NOMO-1 treated with dmso at 0.1 percent for 144 hours (cell line): ENCODE measurements at regions not wholly inside any gene's neighbourhood (a gene's known extent, or its start where the extent isn't known, plus 50 kb on each side); places are given as distances from the start of the nearest gene placed in this dataset.
"Not testable (repeated sequence)": the region's sequence is repeated elsewhere in the genome, so short reads cannot be mapped to it uniquely, and the experiment has no call there.

Source experiments
- DNase-seq: peaks from one replicate; lab custom pipeline; 2025; ENCODE audit not compliant: unreplicated experiment; lab: John Stamatoyannopoulos, UW

DNA sequence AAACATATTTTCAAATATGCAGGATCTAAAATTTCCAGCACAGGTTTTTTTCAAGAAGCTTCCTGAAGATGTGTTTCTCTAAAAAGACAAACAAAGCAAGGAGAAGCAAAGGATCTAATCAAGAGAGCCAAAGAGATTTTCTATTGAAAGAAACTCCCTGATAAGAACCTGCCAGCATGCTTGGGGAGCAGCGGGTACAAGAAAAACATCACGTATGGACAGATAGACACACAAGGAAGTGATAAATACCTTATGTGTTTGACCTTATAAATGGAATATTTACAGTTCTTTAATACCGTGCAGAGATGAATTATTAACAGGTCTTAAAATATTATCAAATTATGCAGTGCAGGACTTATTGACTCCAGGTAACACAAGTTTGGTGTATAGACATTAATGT is 562.1 kb downstream of the DACH1 start:
- DNase-seq: no peak

DNA sequence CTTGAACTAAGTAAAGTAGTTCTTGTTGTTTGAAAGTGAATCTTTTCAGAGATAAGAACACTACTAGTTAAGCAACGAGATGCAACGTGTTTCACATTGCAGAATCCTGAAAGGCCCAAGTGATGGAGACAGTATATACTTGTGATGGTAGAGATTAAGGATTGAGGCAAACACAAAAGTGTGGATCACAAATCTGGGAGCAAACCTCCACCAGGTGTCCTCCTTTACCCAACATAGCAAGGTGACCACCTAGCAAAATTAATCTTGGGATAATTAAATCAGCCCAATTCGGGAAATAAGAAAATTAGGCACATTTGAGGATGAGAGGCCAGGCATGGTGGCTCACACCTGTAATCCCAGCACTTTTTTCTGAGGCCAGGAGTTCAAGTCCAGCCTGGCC is 563.9 kb downstream of the DACH1 start:
- no peak for DNase-seq

DNA sequence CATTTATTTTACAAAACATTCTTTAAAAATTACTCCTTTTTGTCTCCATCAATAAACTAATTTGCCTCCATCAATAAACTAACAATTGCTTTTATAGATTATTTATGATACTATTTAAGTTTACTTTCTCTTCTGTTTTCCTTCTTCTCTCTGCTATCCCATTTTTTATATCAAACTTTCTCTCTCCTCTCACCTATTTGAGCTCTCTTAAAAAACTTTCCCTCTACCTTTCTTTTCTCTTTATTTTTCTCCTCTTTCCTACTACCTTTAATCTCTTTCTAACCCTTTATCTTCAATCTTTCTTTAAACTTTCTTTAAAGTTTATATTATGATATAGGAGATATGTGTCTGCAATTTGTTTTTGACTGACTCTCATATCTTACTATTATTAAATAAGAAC is 566.4 kb downstream of the DACH1 start:
- no peak for DNase-seq

DNA sequence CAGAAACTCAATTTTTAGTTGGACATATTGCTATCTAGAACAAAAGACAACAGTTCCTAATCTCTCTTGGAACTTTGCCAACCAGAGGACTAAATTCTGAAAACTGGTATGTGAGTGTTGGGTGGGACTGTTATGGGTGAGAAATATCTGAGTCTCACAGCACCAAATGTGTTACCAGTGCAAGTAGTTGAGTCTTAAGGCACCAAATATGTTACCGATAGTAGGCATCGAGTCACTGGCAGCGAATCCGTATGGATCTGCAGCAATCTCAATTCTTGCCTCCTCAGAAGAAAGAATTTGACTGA is 575.2 kb downstream of the DACH1 start:
- no peak for DNase-seq

DNA sequence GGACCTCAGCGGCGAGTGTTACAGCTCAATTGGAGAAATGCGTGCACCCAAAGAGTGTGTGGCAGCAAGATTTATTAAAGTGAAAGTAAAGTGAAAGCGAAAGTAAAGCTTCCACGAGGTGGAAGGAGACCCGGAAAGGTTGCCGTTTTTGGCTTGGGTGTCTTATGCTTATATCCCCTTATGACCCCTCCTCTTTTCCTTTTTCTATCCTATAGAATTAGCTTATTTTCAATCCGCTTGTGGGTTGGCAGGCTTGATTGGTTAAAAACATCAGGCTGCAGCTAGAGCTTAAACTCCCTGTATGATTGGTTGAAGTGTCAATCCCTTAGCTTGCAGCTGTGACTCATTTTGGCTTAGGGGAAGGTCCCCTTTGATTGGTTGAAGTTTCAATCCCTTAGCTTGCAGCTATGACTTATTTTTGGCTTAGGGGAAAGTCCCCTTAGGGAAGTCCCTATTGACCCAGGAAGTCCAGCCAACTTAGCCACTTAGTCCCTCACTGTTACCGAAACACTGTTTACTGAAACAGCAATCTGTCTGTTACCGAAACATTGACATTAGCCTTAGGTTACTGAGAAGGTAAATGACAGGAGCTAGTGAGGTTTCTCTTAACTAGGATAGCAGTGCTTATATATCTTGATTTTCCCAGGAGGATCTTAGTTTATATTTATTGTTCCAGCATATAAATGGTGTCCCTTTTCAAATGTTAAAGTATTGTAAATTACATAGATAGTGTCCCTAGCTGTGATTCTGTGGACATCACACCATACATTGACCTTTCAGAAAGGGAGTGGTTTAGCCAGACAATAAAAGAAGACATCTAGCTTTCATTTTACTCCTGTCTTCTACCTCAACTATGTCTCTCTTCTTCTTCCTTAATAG is 575.8 kb downstream of the DACH1 start:
- peak; percentile 61 for DNase-seq

DNA sequence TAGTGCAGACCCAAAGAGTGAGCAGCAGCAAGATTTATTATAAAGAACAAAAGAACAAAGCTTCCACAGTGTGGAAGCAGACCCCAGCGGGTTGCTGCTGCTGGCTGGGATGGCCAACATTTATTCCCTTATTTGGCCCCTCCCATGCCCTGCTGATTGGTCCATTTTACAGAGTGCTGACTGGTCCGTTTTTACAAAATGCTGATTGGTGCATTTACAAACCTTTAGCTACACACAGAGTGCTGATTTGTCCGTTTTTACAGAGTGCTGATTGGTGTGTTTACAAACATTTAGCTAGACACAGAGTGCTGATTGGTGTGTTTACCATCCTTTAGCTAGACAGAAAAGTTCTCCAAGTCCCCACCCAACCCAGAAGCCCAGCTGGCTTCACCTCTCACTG is 577.0 kb downstream of the DACH1 start:
- DNase-seq: not testable (repeated sequence)

DNA sequence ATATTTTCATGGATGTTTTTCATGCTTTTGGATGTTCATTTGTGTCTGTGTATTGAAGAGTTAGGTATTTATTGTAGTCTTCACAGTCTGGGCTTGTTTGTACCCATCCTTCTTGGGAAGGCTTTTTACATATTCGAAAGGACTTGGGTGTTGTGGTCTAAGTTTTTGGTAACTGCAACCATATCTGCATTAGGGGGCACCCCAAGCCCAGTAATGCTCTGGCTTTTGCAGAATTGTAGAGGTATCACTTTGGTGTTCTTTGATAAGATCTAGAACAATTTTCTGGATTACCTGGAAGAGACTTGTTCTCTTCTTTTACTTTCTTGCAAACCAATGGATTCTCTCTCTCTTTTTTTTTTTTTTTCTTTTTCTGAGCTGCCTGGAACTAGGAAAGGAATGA is 581.3 kb downstream of the DACH1 start:
- no peak for DNase-seq

DNA sequence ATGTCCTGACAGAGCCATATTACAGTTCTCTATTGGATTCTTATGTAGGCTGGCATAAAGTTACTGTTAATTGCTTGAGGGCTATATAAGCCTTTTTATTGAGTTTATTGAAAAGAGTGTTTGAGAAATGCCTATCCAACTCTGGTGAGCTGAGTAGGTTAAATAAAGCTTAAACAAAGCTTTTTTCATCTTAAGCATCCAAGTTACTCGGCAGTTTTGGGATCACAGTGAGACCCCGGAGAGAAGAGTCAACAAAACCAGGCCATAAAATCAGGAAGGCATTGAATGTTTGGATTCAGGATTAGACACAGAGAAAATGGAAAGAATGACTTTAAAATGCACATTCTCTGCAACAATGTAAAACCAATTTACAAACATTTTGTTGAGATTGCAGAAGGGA is 588.5 kb downstream of the DACH1 start:
- DNase-seq: no peak

DNA sequence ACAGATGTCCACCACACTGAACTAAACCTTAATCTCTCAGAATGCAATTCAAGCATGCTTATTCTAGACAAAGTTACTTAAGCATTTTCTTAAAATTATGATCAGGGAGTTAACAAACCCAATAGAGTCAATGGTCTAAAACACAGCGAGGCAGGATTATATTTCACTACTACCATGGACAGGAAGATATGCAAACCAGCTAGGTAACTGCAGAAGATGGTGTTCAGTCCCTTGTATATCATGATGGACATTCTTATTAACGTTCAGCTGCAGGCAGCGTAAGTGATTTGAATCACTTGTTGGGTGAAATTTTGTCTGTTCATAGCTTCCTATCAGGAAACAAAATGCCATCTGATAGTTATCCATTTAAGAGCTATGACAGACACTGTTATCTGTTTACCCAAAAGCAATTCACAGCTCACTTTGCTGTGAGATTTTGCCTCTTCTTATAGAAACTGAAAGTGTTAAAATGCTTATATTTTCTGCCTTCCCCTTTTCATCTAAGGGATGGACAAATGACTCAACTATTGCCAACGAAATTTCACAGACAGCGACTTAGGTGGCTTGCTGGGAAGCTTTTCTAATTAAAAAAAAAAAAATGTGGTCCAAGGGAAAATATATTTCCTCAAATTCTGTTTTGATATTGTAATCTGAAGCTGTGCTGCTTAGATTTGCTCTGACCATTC is 591.9 kb downstream of the DACH1 start:
- DNase-seq: peak; percentile 10

DNA sequence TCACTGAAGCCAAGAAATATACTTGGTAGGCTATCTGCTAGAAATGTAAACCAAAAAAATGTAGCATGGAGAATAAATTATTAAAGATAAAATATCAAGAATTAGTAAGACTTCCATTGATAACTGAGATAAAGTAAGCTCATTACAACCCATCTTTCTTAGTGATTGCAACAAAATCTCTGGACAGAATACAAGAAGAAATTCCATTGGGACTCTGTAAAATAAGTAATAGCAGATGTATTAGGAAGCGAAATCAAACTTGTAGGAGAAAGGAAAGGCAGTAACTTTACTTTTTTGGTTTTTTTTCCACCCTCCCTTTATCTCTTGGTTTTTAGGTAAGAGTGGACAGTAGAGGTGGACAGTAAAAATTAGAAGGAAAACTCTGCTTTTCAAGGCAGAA is 605.7 kb downstream of the DACH1 start:
- DNase-seq: no peak

DNA sequence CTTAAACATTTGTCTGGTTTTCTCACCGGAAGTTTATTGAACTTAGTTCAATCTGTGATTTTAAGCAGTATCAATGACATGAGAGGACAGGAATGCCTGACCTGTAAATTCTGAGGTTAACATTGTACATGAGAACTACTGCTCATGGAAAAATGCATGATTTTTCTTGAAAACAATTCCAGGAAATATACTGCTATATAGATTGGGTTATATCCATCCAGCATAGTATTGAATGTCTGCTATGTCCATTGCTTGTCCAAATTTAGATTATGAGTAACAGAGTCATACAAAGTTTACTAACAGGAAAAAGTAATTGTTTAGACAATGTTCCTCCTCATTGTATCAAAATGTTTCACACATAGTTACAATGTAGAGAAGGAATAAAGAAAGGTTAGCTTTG is 606.8 kb downstream of the DACH1 start:
- DNase-seq: no peak

DNA sequence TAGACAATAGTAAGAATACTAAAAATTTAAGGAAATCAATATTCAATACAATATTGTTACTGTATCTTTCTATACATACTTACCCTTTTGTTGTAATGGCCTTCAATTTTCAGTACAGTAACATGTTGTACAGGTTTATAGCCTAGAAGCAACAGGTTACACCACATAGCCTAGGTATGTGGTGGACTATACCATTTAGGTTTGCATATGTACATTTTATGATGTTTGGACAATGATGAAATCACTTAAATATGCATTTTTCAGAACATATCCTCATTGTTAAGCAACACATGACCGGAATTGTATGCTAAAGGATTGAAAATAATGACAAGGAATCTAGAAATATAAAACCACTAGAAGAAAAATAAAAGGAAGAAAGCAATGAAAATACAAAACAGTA is 611.4 kb downstream of the DACH1 start:
- no peak for DNase-seq

DNA sequence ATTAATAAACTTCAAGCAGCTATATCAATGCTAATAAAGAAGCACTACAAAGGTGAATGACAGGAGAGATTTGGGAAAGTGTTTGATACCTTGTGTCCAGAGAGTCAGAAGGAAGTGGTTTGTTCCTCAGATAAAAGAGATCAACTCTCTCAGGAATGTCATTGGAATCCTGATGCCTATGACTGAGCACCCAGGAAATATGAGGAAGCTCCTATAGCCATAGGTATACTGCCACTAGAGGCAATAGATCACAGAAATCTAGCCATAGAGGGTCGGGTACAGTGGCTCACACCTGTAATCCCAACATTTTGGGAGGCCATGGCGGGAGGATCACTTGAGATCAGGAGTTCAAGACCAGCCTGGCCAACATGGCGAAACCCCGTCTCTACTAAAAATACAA is 612.6 kb downstream of the DACH1 start:
- no peak for DNase-seq

DNA sequence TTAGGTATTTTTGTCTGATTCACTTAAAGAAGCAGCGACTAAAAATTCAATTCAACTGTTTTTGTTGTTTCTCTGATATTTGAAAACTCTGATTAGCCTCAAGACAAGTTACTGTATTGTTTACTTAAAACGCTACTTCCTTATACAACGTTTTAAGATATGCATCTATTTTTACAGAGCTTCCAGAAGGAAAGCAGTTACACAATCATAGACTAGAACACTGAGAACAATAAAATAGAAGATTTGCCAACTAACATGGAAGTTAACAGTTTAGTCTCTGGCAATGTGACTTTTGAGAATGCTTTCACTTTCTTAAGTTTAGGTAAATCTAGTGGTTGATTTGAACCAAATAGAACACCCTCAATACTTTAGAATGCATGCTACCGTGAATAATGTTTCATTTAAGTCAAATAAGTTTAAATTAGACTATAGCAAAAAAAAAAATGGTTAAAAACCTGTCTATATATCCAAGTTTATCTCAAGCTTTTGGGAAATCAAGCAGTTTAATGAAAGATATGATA is 614.8 kb downstream of the DACH1 start:
- no peak for DNase-seq

DNA sequence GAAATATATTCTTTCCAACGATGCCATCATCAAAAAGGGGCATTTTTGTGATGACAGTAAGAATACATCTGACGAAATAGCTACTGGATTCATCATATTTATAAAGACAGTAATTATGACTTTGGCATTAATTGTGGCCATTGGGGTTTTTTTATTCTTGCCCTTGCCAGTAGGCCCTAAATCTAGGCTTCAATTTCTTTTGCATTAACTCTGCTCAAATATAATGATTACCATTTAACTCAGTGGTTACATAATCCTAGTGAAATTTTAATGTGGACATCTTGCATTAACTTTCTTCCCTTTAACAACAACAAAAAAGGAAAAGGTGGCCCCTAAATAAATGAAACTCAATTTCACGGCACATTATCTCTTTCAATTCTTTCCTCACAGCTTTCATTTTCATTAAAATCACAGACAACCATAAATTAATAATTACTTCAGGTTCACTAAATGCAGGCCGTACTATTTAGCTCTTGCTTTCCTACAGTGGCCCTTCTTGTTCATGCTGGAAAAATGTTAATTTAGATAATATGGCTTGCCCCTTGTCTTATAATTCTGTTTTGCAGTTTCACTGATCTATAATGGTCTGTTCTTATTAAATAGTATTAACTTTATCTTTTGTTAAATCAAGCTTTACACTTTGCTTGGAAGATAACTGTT is 615.6 kb downstream of the DACH1 start:
- no peak for DNase-seq

DNA sequence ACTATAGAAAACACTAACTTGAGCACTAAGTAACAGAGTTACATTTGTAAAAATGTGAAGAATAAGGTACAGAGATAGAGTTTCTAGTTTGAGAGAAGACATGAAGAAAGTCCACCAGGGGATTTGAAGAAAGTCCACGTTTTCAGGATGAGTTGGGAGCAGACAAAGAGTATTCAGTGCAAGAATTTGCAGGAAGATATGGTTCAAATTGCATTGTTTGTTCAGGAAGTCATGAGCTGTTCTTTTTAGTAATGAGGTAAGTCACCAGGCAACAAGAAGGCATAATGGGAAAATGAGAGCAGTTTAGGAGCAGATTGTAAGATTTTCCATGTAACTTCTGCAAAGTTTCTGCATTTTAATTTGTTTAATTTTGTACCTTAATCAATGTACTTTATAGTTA is 618.0 kb downstream of the DACH1 start:
- DNase-seq: no peak

DNA sequence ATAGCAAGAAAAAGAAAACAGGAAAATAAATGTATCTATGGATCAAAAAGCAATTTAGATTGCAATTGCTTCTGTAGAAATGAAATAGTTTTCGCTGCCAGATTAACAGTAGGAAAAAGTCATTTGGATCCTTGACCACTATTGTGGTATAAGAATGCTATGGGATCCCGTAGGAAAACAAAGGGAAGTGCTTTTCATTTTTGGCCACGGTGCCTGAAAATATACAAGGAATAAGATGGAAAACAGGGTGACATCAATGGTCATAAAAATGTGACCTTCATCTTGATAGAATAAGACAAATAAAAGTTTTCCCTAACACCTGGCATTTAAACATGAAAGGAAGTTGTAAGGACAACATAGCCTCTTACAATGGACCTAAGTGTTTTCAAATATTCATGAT is 622.8 kb downstream of the DACH1 start:
- no peak for DNase-seq

DNA sequence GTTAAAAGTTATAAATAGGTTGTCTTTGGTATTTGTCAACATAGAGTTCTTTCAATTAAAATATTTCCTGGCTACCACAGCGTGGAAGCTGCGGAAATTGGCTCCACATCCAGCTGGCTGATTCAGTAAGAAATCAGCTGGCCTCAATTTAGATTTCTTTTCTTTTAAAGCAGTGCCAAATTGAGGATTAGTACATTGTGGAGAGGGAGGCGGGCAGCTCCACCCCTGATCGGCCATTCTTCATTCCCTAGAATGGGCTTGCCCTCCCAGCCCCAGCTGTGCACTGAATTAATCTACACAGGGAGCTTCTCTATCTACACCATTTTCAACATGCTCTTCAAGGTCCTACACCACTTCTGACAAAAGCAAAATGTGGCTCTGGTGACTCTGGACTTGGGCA is 624.8 kb downstream of the DACH1 start:
- DNase-seq: no peak

DNA sequence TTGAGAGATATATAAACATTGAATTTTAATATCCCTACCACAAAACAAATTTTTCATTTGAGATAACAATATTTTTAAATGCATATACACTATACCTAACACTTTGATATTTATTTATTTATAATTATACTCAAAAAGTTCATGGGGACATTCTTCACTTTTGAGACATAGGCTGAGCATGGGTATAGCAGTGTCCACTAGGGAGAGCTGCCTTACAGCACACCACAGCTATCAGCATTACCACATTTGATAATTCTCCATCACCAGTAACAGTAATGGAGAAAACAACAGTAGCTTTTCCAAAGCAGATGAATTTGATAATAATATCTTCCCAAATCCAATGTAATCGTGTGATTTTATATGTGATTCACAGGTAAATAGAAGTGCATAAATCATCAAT is 626.1 kb downstream of the DACH1 start:
- no peak for DNase-seq

DNA sequence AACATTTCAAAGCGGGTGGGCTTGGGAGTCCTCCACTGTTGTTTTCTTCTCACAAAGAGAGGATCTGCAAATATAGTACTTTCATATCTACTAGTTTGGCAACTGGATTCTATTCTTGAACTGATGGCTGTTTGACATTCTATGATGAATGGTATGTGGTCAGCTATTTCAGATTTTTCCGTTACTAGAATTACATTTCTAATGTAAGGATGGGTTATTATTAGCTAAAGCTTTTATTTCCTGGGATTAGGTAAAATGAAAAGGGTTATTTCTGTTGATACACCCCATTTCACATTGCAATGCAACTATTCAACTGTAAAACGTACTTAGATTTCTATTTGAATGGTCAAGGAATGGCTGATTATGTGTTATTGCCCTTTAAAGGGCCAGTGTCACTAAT is 629.7 kb downstream of the DACH1 start:
- DNase-seq: no peak

DNA sequence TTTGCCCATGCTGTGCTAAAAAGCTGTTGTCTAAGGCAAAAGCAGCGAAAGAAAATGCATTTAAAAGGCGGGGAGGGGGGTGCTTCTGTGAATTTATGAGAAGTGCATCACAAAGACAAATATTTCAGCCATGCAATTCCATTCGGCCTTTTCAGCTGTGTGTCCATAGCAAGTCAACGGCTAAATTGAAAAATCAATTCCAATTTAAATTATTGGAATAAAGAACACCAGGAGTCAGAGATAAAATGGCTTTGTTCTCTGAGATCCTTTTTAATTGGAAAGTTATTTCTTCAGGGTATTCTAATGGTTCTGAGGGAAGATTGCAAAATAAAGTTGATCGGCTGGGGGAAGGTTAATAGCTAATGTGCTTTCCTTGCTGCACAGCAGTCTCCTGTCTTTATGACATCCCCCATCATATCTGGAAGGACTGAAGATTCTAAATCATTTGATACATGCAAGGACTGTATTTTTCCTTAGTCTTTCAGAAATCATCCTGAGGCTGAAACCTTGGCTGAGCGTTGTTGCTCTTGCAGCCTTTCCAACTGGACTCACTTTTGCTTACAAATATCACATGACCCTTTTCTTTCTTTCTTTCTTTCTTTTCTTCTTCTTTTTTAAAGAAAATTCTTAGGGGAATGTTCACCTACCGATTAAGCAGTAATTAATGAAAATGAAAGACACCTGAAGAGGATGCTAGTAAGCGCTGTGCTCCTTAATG is 647.1 kb downstream of the DACH1 start:
- no peak for DNase-seq
